Ishikawa (cell line): ENCODE measurements at regions not wholly inside any gene's neighbourhood (a gene's known extent, or its start where the extent isn't known, plus 50 kb on each side); places are given as distances from the start of the nearest gene placed in this dataset.

Experiments
- CEBPB ChIP-seq: IDR thresholded peaks from 2 replicates; pipeline ENCODE4 v1.6.1; 2012
- CREB1 ChIP-seq: IDR thresholded peaks from 2 replicates; pipeline ENCODE4 v1.6.1; 2012; ENCODE audit warnings: low read depth
- EGR1 ChIP-seq: IDR thresholded peaks from 2 replicates; pipeline ENCODE4 v1.6.1; 2012
- EP300 ChIP-seq: IDR thresholded peaks from 2 replicates; pipeline ENCODE4 v1.6.1; 2012; ENCODE audit warnings: borderline replicate concordance
- FOXM1 ChIP-seq: IDR thresholded peaks from 2 replicates; pipeline ENCODE4 v1.6.1; 2012; ENCODE audit warnings: low read depth, borderline replicate concordance
- NFIC ChIP-seq: IDR thresholded peaks from 2 replicates; pipeline ENCODE4 v1.6.1; 2012
- RAD21 ChIP-seq: IDR thresholded peaks from 2 replicates; pipeline ENCODE4 v1.6.1; 2012; ENCODE audit warnings: low read depth
- TAF1 ChIP-seq: IDR thresholded peaks from 2 replicates; pipeline ENCODE4 v1.6.1; 2012; ENCODE audit warnings: low read depth, mild to moderate bottlenecking
- TCF12 ChIP-seq: IDR thresholded peaks from 2 replicates; pipeline ENCODE4 v1.6.1; 2012; ENCODE audit warnings: low read depth
- TEAD4 ChIP-seq: IDR thresholded peaks from 2 replicates; pipeline ENCODE4 v1.6.1; 2012
- YY1 ChIP-seq: IDR thresholded peaks from 2 replicates; pipeline ENCODE4 v1.6.1; 2012; ENCODE audit warnings: low read depth
- ZBTB7A ChIP-seq: IDR thresholded peaks from 2 replicates; pipeline ENCODE4 v1.6.1; 2012; ENCODE audit warnings: low read depth
- TF ChIP-seq, protein P1 (sequence below): IDR thresholded peaks from 2 replicates; pipeline ENCODE4 v1.6.1; 2012; ENCODE audit warnings: low read depth, mild to moderate bottlenecking
- TF ChIP-seq, protein P2 (sequence below): IDR thresholded peaks from 2 replicates; pipeline ENCODE4 v1.6.1; 2012
- TF ChIP-seq, protein P3 (sequence below): IDR thresholded peaks from 2 replicates; pipeline ENCODE4 v1.6.1; 2012

DNA sequence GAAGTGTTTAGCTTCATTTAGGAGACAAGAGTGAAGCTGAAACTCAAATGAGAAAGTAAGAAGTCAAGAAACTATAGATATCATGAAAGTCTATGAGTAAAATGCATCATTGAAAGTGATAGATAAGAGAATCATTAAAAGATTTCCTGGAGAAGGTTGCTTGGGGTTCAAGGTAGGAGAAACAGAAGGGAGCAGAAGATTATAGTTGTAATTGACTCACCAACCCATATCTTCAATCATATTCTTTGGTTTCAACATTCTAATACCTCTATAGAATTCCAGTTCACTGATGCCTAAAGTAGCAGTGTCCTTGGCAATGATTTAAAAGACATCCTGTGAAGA, 365.7 kb upstream of the RIOK2 start:
- TF ChIP-seq RAD21 (no peak), CEBPB (no peak), YY1 (no peak), CREB1 (no peak), TAF1 (no peak), TCF12 (no peak), ZBTB7A (no peak), FOXM1 (no peak), EGR1 (no peak), NFIC (no peak), TEAD4 (no peak), EP300 (no peak)
- TF ChIP-seq, protein P1, sequence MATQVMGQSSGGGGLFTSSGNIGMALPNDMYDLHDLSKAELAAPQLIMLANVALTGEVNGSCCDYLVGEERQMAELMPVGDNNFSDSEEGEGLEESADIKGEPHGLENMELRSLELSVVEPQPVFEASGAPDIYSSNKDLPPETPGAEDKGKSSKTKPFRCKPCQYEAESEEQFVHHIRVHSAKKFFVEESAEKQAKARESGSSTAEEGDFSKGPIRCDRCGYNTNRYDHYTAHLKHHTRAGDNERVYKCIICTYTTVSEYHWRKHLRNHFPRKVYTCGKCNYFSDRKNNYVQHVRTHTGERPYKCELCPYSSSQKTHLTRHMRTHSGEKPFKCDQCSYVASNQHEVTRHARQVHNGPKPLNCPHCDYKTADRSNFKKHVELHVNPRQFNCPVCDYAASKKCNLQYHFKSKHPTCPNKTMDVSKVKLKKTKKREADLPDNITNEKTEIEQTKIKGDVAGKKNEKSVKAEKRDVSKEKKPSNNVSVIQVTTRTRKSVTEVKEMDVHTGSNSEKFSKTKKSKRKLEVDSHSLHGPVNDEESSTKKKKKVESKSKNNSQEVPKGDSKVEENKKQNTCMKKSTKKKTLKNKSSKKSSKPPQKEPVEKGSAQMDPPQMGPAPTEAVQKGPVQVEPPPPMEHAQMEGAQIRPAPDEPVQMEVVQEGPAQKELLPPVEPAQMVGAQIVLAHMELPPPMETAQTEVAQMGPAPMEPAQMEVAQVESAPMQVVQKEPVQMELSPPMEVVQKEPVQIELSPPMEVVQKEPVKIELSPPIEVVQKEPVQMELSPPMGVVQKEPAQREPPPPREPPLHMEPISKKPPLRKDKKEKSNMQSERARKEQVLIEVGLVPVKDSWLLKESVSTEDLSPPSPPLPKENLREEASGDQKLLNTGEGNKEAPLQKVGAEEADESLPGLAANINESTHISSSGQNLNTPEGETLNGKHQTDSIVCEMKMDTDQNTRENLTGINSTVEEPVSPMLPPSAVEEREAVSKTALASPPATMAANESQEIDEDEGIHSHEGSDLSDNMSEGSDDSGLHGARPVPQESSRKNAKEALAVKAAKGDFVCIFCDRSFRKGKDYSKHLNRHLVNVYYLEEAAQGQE: no peak
- TF ChIP-seq, protein P2, sequence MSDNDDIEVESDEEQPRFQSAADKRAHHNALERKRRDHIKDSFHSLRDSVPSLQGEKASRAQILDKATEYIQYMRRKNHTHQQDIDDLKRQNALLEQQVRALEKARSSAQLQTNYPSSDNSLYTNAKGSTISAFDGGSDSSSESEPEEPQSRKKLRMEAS: no peak
- TF ChIP-seq, protein P3, sequence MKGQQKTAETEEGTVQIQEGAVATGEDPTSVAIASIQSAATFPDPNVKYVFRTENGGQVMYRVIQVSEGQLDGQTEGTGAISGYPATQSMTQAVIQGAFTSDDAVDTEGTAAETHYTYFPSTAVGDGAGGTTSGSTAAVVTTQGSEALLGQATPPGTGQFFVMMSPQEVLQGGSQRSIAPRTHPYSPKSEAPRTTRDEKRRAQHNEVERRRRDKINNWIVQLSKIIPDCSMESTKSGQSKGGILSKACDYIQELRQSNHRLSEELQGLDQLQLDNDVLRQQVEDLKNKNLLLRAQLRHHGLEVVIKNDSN: no peak

DNA sequence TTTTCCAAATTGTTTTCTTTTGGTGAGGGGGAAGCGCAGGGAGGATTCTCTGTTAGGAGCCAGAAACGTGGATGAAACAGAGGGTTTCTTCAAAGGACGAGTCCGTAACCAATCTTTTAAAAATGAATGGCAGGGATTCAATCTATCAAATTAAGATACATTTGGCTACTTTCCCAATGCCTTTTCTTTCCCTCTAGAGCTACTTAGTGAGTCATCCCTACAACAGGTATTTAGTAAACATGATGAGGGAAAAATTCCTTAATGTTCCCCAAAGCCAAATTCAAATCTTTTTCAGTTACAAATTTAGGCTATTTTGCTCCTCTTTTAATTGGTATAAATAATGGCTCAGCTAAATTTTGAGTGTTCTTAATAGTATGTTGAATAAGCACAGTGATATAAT, 366.4 kb upstream of the RIOK2 start:
- TF ChIP-seq EGR1 (no peak), CREB1 (no peak), RAD21 (no peak), YY1 (no peak), TAF1 (no peak), TCF12 (no peak), CEBPB (no peak), NFIC (no peak)
- TF ChIP-seq, protein P2: no peak
- TF ChIP-seq, protein P1: no peak

DNA sequence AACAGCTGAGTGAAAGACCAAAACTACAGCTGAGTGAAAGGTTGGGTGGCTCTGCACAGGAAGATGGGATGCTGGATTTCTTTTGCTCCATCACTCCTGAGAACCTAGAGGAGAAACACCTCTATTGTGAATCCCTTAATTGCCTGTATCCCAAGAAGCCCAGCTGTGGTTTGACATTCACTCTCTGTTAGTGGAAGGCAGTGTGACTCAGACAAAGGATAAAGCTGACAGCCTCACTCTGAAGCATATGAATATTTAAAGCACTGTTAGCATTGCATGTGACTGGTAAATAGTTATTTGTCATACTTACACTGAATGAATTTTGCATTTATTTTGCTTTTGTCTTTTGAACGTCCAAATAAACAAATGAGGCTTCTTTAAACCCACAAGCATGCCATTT, 367.1 kb upstream of the RIOK2 start:
- TF ChIP-seq, protein P1: no peak
- TF ChIP-seq, protein P2: no peak
- TF ChIP-seq CEBPB (no peak), ZBTB7A (no peak), NFIC (no peak), FOXM1 (no peak), TEAD4 (no peak)

DNA sequence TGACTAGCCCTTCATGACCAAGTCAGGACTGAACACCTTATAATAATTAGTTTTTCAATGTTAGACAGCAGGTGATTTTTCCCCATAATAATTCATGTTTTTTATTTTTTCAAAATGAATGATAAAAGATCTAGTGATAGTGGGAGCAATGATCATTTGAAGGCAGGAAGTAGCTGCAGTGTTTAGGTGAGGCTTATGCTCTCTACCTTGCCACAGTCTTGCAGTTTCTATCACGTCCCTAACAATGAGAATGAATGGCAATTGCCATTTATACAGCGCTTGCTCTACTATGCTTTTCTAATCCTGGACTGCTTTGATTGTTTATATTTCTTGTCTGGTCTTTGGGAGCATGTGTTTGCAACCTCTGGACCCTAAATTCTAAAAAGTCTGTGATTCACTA, 367.8 kb upstream of the RIOK2 start:
- no peak for TF ChIP-seq CEBPB
- TF ChIP-seq CREB1: no peak
- TF ChIP-seq TCF12: no peak
- no peak for TF ChIP-seq EP300
- TF ChIP-seq TEAD4: no peak
- TF ChIP-seq FOXM1: no peak
- TF ChIP-seq YY1: no peak

DNA sequence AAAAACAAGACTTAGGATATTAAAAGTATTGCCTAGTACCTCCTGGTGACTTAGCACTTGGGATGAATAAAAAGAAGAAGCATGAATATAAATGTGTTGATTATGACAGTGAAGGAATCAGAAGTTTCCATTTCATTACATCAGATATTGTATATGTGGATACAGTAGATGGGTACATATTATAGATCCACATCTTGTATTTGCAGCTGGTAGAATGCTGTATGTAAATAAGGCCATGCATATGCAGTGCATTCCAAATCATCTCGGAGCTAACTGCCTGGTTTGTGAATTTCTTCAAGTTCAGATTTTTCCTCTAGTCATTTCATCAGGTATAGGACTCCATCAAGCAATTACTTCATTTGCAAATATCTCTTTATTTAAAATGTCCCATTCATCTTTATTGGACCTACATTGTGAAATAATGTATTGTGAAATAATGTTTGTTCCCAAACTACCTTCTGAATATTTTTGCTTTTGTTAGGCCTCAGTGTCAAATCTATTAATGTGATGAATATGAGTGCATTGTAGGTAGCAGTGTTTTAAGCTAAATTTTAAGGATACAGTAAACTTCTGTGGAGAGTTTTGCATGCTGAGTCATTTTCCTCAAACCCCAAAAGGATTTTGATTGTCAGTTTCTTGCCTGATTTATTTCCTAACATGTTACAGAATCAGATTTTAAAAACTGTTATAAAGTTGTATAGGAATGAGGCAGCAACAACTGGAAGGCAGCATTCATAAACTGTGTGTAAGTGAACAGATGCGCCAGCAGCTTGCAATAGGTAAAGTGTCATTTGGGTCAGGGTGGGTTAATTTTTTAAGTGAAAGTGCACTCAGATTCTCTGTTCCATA, 370.8 kb upstream of the RIOK2 start:
- TF ChIP-seq, protein P2: no peak
- no peak for TF ChIP-seq TEAD4
- TF ChIP-seq EP300: no peak
- no peak for TF ChIP-seq EGR1
- no peak for TF ChIP-seq TCF12
